HCEC 1CT (cell line): ENCODE measurements at regions not wholly inside any gene's neighbourhood (a gene's known extent, or its start where the extent isn't known, plus 50 kb on each side); places are given as distances from the start of the nearest gene placed in this dataset.

ENCODE experiments used
- DNase-seq: peaks from one replicate; pipeline ENCODE4 v3.0.0-alpha.2; 2017

GRCh38 chr6:144739873-144740272 is 454.7 kb downstream of the UTRN start:
- DNase-seq = no peak

- no peak for DNase-seq
Measured at GRCh38 chr6:144741659-144742058, 456.5 kb downstream of the UTRN start.

GRCh38 chr6:144742779-144743178 is 457.6 kb downstream of the UTRN start:
- DNase-seq = no peak

GRCh38 chr6:144744720-144745119 is 459.6 kb downstream of the UTRN start:
- no peak for DNase-seq

- no peak for DNase-seq
Measured at GRCh38 chr6:144745439-144745838, 460.3 kb downstream of the UTRN start.

- no peak for DNase-seq
Measured at GRCh38 chr6:144746902-144747469, 461.9 kb downstream of the UTRN start.

GRCh38 chr6:144749263-144749662 is 464.1 kb downstream of the UTRN start:
- DNase-seq = no peak

GRCh38 chr6:144753023-144753705 is 468.0 kb downstream of the UTRN start:
- DNase-seq = no peak

GRCh38 chr6:144756469-144756868 is 471.3 kb downstream of the UTRN start:
- DNase-seq = no peak

- no peak for DNase-seq
Measured at GRCh38 chr6:144757299-144757698, 472.2 kb downstream of the UTRN start.

GRCh38 chr6:144757730-144758129 is 472.6 kb downstream of the UTRN start:
- no peak for DNase-seq

- DNase-seq = peak; percentile 55
Measured at GRCh38 chr6:144758602-144759001, 473.5 kb downstream of the UTRN start.

GRCh38 chr6:144762469-144762868 is 477.3 kb downstream of the UTRN start:
- no peak for DNase-seq

- DNase-seq = no peak
Measured at GRCh38 chr6:144767051-144767450, 481.9 kb downstream of the UTRN start.

GRCh38 chr6:144768551-144769075 is 483.5 kb downstream of the UTRN start:
- DNase-seq = no peak

- no peak for DNase-seq
Measured at GRCh38 chr6:144769142-144769541, 484.0 kb downstream of the UTRN start.

GRCh38 chr6:144776031-144776819 is 491.1 kb downstream of the UTRN start:
- DNase-seq = no peak

- DNase-seq = no peak
Measured at GRCh38 chr6:144777249-144777648, 492.1 kb downstream of the UTRN start.

GRCh38 chr6:144778056-144778455 is 492.9 kb downstream of the UTRN start:
- DNase-seq = no peak

GRCh38 chr6:144778773-144779492 is 493.8 kb downstream of the UTRN start:
- peak; percentile 17 for DNase-seq

- no peak for DNase-seq
Measured at GRCh38 chr6:144781836-144782235, 496.7 kb downstream of the UTRN start.

GRCh38 chr6:144782634-144783033 is 497.5 kb downstream of the UTRN start:
- no peak for DNase-seq

GRCh38 chr6:144785056-144785455 is 499.9 kb downstream of the UTRN start:
- DNase-seq = no peak
